A673 (cell line): ENCODE measurements at regions not wholly inside any gene's neighbourhood (a gene's known extent, or its start where the extent isn't known, plus 50 kb on each side); places are given as distances from the start of the nearest gene placed in this dataset.

Source experiments
- BruUV-seq: library from RNA; stranded (reverse); fragments of 400-500 nt; replicated peaks from 2 replicates; lab custom pipeline; 2021; lab: Mats Ljungman, UMichigan
- CTCF ChIA-PET: fragments of 300-600 bp; sonication (Branson Sonifier 250); formaldehyde crosslinking; loops from one replicate; lab custom pipeline; 2022; ENCODE audit warnings: antibody characterized with exemption; lab: Charles Lee
- POLR2A ChIA-PET: fragments of 300-600 bp; sonication (Branson Sonifier 250); formaldehyde crosslinking; loops from one replicate; lab custom pipeline; 2022; ENCODE audit warnings: antibody characterized with exemption; ENCODE audit not compliant: low non-redundant PET; lab: Charles Lee
- DNase-seq: peaks from one replicate; pipeline ENCODE4 v3.0.0-alpha.2; 2015; ENCODE audit warnings: low spot score
- H3K27ac ChIP-seq: fragments of 200-600 bp; sonication (generic); 2 replicates; pipeline ENCODE4 v1.5.1; 2016; ENCODE audit warnings: mixed run types, low read depth, mild to moderate bottlenecking, mixed read lengths, antibody characterized with exemption, low read length; ENCODE audit not compliant: poor library complexity, severe bottlenecking
- H3K27me3 ChIP-seq: fragments of 200-600 bp; sonication (generic); replicated peaks from 2 replicates; pipeline ENCODE4 v1.6.1; 2017; ENCODE audit warnings: mixed run types, low read depth, mild to moderate bottlenecking, mixed read lengths, antibody characterized with exemption, low read length; ENCODE audit not compliant: insufficient read depth, poor library complexity
- H3K36me3 ChIP-seq: fragments of 200-600 bp; sonication (generic); 2 replicates; pipeline ENCODE4 v1.6.1; 2016; ENCODE audit warnings: mixed run types, mild to moderate bottlenecking, mixed read lengths, antibody characterized with exemption, low read length; ENCODE audit not compliant: insufficient read depth, poor library complexity, severe bottlenecking
- H3K4me1 ChIP-seq: fragments of 200-600 bp; sonication (generic); 2 replicates; pipeline ENCODE4 v1.6.1; 2017; ENCODE audit warnings: mixed run types, mild to moderate bottlenecking, mixed read lengths, antibody characterized with exemption, low read length; ENCODE audit not compliant: insufficient read depth, poor library complexity, severe bottlenecking
- H3K4me3 ChIP-seq: fragments of 200-600 bp; sonication (generic); 2 replicates; pipeline ENCODE4 v1.5.1; 2016; ENCODE audit warnings: low read depth, mixed run types, mild to moderate bottlenecking, mixed read lengths, low read length; ENCODE audit not compliant: poor library complexity, severe bottlenecking
- H3K9me3 ChIP-seq: fragments of 200-600 bp; sonication (generic); 2 replicates; pipeline ENCODE4 v1.6.1; 2016; ENCODE audit warnings: mixed run types, low read depth, mild to moderate bottlenecking, mixed read lengths, antibody characterized with exemption, low read length; ENCODE audit not compliant: poor library complexity, severe bottlenecking
- CTCF ChIP-seq: fragments of 300-800, 200-600 bp; sonication (generic); conservative IDR thresholded peaks from 2 replicates; pipeline ENCODE4 v1.5.1; 2017; ENCODE audit warnings: low read depth, mild to moderate bottlenecking, antibody characterized with exemption, low read length, moderate library complexity, mixed read lengths
- EZH2 ChIP-seq: fragments of 200-600 bp; sonication (generic); IDR thresholded peaks from 2 replicates; pipeline ENCODE4 v1.6.1; 2017; ENCODE audit warnings: borderline replicate concordance, low read depth, mild to moderate bottlenecking, mixed read lengths, antibody characterized with exemption, low read length; ENCODE audit not compliant: poor library complexity, severe bottlenecking
- intact Hi-C: fragments of 100-400 bp; cut with micrococcal nuclease; formaldehyde crosslinking; loops from one replicate; pipeline ENCODE4 v1.10.0; 2022; ENCODE audit not compliant: unreplicated experiment

DNA sequence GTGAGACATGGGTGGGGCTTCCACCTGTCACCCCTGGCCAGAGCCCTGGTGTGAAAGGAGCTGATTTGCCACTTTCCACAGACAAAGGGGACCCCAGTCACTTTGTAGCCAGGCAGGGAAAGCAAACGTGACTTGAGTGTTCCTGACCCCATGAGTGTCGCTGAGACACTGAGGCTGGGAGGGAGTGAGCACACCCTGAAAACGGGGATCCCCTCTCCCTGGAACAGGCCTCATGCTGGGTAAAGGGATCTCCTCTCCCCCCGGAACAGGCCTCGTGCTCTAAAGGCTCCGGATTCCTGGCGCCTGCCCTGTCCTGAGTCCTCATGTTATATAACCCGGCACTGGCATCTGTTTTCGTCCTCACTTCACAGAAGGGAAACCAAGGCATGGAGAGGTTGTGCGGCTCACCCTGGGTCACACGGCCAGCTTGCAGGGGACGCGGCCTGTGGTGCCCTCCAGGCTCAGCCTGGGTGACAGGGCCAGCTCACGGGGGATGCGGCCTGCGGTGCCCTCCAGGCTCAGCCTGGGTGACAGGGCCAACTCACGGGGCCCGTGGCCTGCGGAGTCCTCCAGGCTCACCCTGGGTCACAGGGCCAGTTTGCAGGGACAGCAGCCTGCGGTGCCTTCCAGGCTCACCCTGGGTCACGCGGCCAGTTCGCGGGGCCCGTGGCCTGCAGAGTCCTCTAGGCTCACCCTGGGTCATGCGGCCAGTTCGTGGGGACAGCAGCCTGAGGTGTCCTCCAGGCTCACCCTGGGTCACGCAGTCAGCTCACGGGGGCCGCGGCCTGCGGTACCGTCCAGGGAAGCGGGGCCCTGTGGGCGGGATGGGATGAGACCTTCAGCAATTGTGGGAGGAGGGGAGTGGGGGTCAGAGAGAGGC, 104.7 kb downstream of the PDGFA start:
- ChIA-PET POLR2A (no interaction called here), CTCF (no interaction called here)
- Histone ChIP-seq H3K4me3 (no peak overlapping the region), H3K27me3 (no peaks in the 10 kb centered on the region), H3K36me3 (no peaks in the 10 kb centered on the region), H3K4me1 (no peaks in the 10 kb centered on the region), H3K27ac (no peak overlapping the region), H3K9me3 (no peaks in the 10 kb centered on the region)
- intact Hi-C loops, result no loop called here
- TF ChIP-seq CTCF (no peak), EZH2 (no peak)
- no TSS peak for BruUV-seq
- no peak for DNase-seq

DNA sequence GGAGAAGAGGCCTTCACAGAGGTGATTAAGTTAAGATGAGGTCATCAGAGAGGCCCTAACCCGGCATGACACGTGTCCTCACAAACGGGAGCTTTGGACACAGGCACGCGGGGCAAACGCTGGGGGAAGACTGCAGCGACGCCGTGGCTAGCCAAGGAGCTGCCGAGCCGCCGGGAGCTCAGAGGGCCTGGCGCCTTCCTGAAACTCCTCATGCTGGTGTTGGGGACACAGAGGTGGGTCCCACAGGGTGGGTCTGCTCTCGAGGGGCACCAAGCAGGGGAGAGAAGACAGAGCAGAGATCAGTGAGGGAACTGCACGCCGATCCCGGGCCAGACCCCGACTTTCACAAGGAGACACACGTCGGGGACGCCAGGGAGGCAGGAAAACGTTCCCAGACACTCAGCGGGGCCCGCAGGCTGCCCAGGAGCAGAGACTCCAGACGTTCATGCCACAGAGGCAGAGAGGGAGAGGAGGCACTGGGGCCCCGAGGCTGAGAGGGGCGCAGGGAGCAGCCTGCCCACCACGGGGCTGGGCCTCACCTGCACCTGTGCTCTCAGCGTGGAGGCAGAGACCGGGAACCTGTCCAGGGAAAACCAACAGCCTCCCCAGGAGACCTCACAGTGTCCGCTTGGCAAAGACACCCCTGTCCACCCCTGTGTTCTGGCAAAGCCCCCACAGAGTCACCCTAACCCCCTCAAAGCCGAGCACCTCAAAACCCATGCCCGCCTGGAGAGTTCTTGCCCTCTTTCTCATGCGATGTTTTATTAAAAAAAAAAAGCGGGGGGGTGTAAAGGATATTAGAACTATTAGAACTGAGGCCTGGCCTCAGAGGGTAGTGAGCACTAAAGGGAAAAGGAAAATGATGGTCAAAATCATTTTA, 103.8 kb downstream of the PDGFA start:
- Histone ChIP-seq H3K9me3 (no peaks in the 10 kb centered on the region), H3K36me3 (no peaks in the 10 kb centered on the region), H3K4me1 (no peaks in the 10 kb centered on the region), H3K27ac (no peak overlapping the region), H3K27me3 (no peaks in the 10 kb centered on the region), H3K4me3 (no peak overlapping the region)
- intact Hi-C loops, result no loop called here
- no peak for TF ChIP-seq CTCF
- TF ChIP-seq EZH2, result no peak
- DNase-seq, result no peak
- ChIA-PET POLR2A (no interaction called here), CTCF (no interaction called here)
- no TSS peak for BruUV-seq

DNA sequence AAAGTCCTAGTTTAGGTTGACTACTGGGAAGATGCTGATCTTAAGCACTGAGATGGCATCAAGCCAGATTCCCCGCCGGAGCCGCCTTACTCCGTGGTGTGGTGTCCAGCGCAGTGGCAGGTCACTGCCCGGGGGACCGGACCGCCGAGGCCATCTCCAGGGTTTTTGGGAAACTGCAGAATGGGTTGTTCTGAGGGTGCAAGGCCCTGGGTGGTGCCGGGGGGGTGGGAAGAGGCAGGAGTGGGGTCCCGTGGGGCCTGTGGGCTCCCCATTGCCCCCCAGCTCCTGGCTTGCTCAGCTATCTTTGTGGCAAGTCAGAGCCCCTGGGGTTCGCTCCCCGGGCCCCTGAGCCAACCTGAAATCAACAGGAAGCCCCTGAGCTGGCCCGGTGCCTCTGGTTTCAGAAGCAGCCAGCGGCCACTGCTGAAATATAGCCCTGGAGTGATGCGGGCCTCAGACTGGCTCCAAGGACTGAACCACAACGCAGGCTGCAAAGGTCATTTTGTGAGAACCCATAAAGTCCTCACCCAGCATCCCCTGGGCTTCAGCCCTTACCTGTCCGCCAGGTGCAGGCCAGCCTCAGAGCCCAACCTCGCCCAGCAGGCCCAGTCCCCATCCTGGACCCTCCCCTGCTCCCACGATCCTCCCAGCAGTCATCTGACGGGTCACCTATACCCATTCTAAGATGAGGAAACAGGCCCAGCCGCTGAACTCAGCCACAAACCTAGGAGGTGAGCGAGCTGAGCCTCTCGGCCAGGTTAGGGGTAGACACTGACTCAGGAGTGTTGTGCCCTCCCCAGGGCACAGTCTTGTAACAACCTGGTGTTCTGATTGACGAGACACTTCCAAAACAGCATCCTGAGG, 102.7 kb downstream of the PDGFA start:
- Histone ChIP-seq H3K27me3 (no peaks in the 10 kb centered on the region), H3K27ac (no peak overlapping the region), H3K4me3 (no peak overlapping the region), H3K36me3 (no peaks in the 10 kb centered on the region), H3K4me1 (no peaks in the 10 kb centered on the region), H3K9me3 (no peaks in the 10 kb centered on the region)
- intact Hi-C loops, result no loop called here
- TF ChIP-seq CTCF, result no peak
- TF ChIP-seq EZH2, result no peak
- no peak for DNase-seq
- BruUV-seq, result no TSS peak
- POLR2A ChIA-PET, result no interaction called here
- CTCF ChIA-PET, result interaction anchor here (0.6 kb wide), 1 partner anchor 351 kb away, joined by 6 read pairs; no protein-coding TSS in a partner anchor
